Fibroblast of peridontal ligament (primary cell): ENCODE measurements at regions not wholly inside any gene's neighbourhood (a gene's known extent, or its start where the extent isn't known, plus 50 kb on each side); places are given as distances from the start of the nearest gene placed in this dataset.
A peak's percentile ranks its signal among the peaks of the same experiment; 100 is the strongest.
"Not testable (repeated sequence)": the region's sequence is repeated elsewhere in the genome, so short reads cannot be mapped to it uniquely, and the experiment has no call there.

Experiments
- DNase-seq: peaks from one replicate; pipeline ENCODE4 v3.0.0-alpha.2; 2010; ENCODE audit errors: extremely low read depth

- DNase-seq, result no peak
Observed at GRCh38 chr4:72876946-72877345, 192.6 kb downstream of the COX18 start.

- no peak for DNase-seq
Observed at GRCh38 chr4:72875545-72875944, 194.0 kb downstream of the COX18 start.

- no peak for DNase-seq
Observed at GRCh38 chr4:72875138-72875537, 194.4 kb downstream of the COX18 start.

GRCh38 chr4:72864898-72865297 is 204.6 kb downstream of the COX18 start:
- no peak for DNase-seq

- not testable (repeated sequence) for DNase-seq
Observed at GRCh38 chr4:72864277-72864676, 205.2 kb downstream of the COX18 start.

- peak; percentile 6 for DNase-seq
Observed at GRCh38 chr4:72860766-72861165, 208.8 kb downstream of the COX18 start.

DNA sequence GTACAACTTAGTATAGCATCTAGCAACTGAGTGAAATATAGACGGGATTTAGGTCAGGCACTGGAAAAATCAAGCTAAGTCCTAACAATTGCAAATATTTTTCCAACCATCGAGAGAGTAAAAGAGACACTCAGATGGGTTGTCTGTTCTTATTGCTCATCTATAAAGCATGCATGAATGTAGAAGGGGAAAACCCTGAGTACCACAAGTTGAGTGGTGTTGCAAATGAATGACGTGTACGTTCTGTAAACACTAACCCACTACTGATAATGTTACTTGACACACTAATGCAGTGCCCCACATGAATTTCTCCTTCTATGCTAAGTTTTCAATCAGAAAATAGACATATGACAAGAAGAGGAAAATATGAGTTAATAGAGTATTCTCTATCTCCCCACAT is 211.2 kb downstream of the COX18 start:
- peak; percentile 62 for DNase-seq

GRCh38 chr4:72857787-72858186 is 211.7 kb downstream of the COX18 start:
- no peak for DNase-seq

DNA sequence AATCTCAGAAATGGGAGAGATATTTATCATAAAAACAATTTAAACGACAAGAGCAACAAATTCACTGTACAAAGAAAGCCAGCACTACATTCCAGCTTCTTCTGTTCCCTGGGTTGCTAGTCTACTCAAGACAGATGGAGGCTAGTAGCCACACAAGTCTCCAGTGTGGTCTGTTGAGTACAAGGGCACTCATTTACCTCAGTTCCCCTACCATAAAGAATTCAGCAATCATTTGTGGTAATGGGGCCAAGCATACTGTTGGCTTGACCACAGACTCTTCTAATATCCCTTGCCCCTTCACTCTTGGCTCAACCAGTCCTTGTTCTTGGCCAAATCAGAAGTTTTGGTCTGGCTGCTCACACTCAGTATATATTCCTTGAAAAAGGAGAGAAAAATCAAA is 212.3 kb downstream of the COX18 start:
- no peak for DNase-seq

DNA sequence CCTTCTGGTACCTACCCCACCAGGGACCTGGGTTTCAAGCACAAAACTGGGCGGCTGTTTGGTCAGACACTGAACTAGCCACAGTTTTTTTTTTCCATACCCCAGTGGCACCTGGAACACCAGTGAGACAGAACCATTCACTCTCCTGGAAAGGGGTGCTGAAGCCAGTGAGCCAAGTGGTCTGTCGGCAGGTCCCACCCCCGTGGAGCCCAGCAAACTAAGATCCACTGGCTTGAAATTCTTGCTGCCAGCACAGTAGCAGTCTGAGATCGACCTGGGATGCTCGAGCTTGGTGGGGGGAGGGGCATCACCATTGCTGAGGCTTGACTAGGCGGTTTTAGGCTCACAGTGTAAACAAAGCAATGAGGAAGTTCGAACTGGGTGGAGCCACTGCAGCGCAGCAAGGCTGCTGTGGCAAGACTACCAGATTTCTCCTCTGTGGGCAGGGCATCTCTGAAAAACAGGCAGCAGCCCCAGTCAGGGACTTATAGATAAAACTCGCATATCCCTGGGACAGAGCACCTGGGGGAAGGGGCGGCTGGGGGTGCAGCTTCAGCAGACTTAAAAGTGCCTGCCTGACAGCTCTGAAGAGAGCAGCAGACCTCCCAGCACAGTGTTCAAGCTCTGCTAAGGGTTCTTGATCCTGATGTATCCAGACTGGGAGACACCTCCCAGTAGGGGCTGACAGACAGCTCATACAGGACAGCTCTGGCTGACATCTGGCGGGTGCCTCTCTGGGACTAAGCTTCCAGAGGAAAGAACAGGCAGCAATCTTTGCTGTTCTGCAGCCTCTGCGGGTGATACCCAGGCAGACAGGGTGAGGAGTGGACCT is 223.0 kb downstream of the COX18 start:
- DNase-seq, result no peak

- no peak for DNase-seq
Observed at GRCh38 chr4:72843466-72843865, 226.1 kb downstream of the COX18 start.

DNA sequence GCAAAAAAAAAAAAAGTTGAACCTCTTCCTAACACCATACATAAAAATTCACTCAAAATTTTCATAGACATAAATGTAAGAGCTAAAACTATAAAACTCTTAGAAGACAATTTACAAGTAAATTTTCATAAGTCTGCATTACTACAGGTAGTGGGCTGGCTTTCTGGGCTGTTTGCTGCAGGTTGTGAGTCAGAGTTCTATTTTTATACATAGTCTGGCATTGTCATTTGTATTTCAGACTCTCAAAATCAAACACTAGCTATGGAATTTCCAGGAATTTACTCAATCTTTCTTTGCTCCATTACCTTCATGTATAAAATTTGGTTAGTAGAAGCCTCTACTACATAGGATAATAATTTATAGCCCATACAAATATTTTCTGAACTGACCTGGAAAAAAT is 227.2 kb downstream of the COX18 start:
- DNase-seq, result no peak

- DNase-seq, result not testable (repeated sequence)
Observed at GRCh38 chr4:72840166-72840565, 229.3 kb downstream of the COX18 start.

DNA sequence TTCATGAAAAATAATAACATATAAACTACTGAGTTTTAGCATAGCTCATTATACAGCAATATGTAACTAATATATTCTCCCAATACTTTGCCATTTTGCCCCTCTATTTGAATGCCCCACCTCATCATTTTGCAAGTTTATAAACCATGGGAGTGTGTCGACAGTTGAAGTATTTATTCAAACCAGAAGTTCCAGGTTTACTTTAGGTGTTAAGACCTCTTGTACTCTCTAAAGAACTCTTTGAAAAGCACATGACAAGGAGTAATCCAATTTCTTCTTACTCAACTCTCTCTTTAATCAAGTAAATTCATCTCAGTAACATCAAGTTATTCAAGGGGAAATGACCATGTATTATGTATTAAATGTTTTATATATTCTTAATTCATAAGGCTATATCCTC is 240.7 kb downstream of the COX18 start:
- DNase-seq, result no peak

- no peak for DNase-seq
Observed at GRCh38 chr4:72827968-72828367, 241.5 kb downstream of the COX18 start.

- no peak for DNase-seq
Observed at GRCh38 chr4:72820107-72820506, 249.4 kb downstream of the COX18 start.

DNA sequence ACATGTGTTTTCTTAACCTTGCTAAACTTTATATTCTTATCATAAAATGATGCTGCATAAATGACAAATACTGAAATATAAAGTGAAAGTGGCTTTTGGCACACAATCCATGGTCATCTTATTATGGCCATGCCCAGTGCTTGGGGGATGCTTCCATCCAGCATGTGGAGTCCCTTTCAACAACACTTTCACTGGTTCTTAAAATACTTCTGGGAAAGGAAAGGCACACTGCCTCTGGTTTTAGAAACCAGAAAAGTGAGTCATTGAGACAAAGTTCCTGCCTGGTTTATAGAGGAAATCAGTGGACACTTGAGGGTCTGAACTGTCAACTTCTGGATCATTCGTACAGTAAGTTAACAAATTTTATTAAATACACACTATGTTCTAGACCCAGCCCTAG is 248.0 kb upstream of the ADAMTS3 start:
- peak; percentile 7 for DNase-seq

- no peak for DNase-seq
Observed at GRCh38 chr4:72814241-72814640, 245.2 kb upstream of the ADAMTS3 start.

GRCh38 chr4:72809208-72809607 is 240.2 kb upstream of the ADAMTS3 start:
- DNase-seq, result no peak

DNA sequence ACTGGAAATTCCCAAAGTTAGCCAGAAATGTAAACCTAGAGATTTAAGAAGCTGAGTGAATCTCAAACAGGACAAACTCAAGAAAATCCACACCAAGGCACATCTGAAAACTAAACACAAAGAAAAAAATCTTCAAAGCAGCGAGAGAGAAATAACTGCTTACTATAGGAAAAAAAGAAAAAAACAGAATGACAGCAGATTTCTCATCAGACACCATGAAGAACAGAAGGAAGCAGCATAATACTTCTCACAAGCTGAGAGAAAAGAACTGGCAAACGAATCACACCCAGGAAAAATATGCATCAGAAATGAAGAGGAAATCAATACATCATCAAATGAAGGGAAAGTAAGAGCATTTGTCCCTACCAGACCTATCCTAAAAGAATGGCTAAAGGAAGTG is 236.3 kb upstream of the ADAMTS3 start:
- DNase-seq, result no peak

GRCh38 chr4:72797486-72797885 is 228.5 kb upstream of the ADAMTS3 start:
- no peak for DNase-seq

GRCh38 chr4:72791054-72791453 is 222.0 kb upstream of the ADAMTS3 start:
- DNase-seq, result no peak

DNA sequence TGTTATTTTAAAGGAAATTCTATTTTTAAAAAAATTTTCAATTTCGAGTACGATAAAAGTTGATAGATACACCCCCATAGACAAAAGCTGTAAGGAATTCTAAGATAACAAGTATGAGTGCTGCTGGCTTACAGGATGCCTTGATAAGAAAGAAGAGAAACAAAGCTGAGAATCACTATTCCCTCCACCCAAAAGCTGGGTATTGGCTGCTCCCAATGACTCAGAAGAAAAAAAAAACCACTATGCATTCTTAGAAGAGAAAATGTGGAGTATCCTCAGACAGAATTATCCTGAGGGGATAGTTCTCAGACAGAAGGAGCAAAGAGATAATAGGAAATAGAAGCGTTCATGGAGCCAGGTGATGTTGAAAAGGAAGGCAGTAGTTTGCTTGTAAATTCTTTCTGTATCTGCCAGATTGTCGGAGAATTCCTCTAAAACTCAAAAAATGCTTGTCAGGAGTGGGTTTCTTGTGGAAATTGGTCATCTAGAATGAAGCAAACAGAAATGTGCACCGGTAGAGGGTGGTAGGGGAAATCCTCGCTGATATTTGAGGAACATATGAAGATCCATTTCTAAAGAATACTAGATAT is 217.5 kb upstream of the ADAMTS3 start:
- DNase-seq, result no peak

DNA sequence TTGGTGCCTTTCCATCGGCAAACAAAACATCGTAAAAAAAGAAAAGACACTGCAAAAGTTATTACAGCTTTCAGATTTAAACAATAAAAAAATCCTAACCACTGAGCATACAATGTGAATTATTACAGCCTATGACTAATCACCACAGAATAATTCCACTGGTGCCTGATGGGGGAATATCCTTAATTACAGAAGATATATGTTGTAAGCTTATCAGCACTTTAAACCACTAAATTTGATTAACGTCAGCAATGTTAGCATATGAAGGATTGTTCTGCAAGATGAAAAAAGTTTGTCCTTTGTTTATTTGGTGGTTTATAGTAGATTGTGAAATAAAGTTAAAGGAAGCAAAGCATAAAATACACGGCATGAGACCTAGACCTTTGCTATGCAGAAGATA is 210.2 kb upstream of the ADAMTS3 start:
- DNase-seq, result no peak
